Heart left ventricle (tissue), 13 donors: ENCODE measurements at regions not wholly inside any gene's neighbourhood (a gene's known extent, or its start where the extent isn't known, plus 50 kb on each side); places are given as distances from the start of the nearest gene placed in this dataset.

Source experiments
- POLR2A ChIP-seq, 2 donors: fragments of 450-650 bp; IDR thresholded peaks; one replicate each; pipeline ENCODE4 v1.6.1; 2017; ENCODE audit warnings: antibody characterized with exemption in 2 of 2, mild to moderate bottlenecking in 2 of 2, moderate library complexity in 2 of 2
- TF ChIP-seq, protein P1 (sequence below), 12 donors: fragments of 200-600 bp; sonication (generic) in 4 of 12; IDR thresholded peaks; one replicate each; pipeline versions ENCODE4 v1.5.0 to v1.8.0; 2018 to 2022; ENCODE audit warnings: antibody characterized with exemption in 12 of 12, mild to moderate bottlenecking in 5 of 12
- donor health status: ischemic (EF 13 %, LVEDD 7.1; RV severe dilation, severe dysfunction).
- donor health status: DM: no; HTN: yes; CAD: no.
- donor health status: DM: no; HTN: no; CAD: no.
- donor health status: ischemic (EF 25% LVEDD 6.9; RV normal size, moderate dysfunction).
- donor health status: ischemic (EF 25% LVEDD 5.7; RV mildly dilated, moderate dysfunction).
- donor health status: ischemic (EF 35%, LVEDD 5.7; RV mildly dilated, moderate dysfunction).
- donor health status: nonischemic (EF 11% LVEDD 7.7; RV severe dilation, severe dysfunction).
- donor health status: DM: yes; HTN: yes; CAD: no.
- donor health status: PGD.
- donor health status: ischemic (EF 29% LVEDD 5.4; RV normal size, mild dysfunction).
- donor health status: nonischemic (EF 23%, LVEDD 6.1; RV moderate dilation, normal function).

DNA sequence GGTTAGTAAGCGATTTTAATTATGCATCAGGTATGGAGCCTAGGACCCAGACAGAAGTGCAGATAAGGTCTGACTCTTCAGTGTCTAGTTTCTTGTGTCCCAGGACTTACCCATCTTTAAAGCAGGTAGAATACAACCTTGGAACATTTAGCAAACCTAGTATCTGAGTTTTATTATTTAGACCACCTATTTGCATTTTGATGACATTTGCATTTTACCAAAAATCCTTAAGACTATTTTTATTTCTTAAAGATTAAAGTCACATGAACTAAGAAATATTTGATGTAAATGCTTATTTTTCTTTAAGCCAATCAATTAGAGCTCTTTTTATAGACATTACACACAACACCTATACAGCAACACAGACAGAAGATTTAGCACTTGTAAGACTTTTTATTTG, 939.1 kb downstream of the OTOL1 start:
- TF ChIP-seq POLR2A (IDR thresholded peaks at IDR 0.05) = no peak
- TF ChIP-seq, protein P1, sequence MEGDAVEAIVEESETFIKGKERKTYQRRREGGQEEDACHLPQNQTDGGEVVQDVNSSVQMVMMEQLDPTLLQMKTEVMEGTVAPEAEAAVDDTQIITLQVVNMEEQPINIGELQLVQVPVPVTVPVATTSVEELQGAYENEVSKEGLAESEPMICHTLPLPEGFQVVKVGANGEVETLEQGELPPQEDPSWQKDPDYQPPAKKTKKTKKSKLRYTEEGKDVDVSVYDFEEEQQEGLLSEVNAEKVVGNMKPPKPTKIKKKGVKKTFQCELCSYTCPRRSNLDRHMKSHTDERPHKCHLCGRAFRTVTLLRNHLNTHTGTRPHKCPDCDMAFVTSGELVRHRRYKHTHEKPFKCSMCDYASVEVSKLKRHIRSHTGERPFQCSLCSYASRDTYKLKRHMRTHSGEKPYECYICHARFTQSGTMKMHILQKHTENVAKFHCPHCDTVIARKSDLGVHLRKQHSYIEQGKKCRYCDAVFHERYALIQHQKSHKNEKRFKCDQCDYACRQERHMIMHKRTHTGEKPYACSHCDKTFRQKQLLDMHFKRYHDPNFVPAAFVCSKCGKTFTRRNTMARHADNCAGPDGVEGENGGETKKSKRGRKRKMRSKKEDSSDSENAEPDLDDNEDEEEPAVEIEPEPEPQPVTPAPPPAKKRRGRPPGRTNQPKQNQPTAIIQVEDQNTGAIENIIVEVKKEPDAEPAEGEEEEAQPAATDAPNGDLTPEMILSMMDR (IDR thresholded peaks at IDR 0.05) = no peak
